ENCODE measurements at regions not wholly inside any gene's neighbourhood (a gene's known extent, or its start where the extent isn't known, plus 50 kb on each side); places are given as distances from the start of the nearest gene placed in this dataset.

- TF ChIP-seq CTCF (conservative IDR thresholded peaks at IDR 0.05 in 1 of 2, IDR thresholded peaks at IDR 0.05 in 1 of 2; ENCODE audit: extremely low read depth in 1 of 2, insufficient read depth in 1 of 2, low read depth in 1 of 2, low read length in 2 of 2): no peak
- TF ChIP-seq EZH2 (IDR thresholded peaks at IDR 0.05; ENCODE audit: borderline replicate concordance, low read length): no peak
Observed at GRCh38 chr9:4922730-4923129, 62.3 kb upstream of the JAK2 start.
